HG02973 (cell line): ENCODE measurements at regions not wholly inside any gene's neighbourhood (a gene's known extent, or its start where the extent isn't known, plus 50 kb on each side); places are given as distances from the start of the nearest gene placed in this dataset.

Source experiments
- ATAC-seq: cut with Tn5 transposase; IDR thresholded peaks from one replicate; pipeline ENCODE4 v1.9.1; 2021; ENCODE audit warnings: moderate library complexity; ENCODE audit not compliant: unreplicated experiment

GRCh38 chr2:34371711-34372110 is 772.6 kb upstream of the FAM98A start:
- ATAC-seq: no peak

- no peak for ATAC-seq
These were observed 769.2 kb upstream of the FAM98A start for GRCh38 chr2:34368304-34368703.

GRCh38 chr2:34365932-34366331 is 766.8 kb upstream of the FAM98A start:
- no peak for ATAC-seq

- ATAC-seq: no peak
These were observed 766.4 kb upstream of the FAM98A start for GRCh38 chr2:34365512-34365911.

DNA sequence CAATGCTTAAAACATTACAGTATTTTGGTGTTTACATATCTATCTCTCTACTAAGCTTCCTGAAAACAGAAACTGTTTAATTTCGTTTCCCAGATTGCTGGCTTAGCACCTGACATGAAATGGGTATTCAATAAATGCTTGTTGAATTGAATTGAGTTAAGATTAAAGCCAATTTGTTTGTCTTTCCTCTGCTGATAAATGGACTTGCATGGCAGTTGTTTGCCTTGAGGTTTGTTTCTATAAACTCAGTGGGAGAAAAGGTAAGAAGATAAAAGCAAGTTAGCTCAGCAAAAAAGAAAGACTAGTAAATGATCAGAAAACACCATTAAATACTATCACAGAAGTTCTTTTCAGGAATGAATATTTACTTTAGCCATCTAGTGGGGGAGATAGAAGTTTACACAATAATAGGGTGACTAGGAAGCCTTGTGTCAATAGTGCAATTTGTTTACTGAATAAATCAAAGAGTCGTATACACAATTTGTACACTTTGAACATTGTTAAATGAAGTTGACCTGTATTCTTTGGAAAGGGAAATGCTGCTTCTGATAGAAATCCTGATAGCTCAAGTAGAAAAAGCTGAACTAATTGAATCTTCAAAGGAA is 754.5 kb upstream of the FAM98A start:
- no peak for ATAC-seq

DNA sequence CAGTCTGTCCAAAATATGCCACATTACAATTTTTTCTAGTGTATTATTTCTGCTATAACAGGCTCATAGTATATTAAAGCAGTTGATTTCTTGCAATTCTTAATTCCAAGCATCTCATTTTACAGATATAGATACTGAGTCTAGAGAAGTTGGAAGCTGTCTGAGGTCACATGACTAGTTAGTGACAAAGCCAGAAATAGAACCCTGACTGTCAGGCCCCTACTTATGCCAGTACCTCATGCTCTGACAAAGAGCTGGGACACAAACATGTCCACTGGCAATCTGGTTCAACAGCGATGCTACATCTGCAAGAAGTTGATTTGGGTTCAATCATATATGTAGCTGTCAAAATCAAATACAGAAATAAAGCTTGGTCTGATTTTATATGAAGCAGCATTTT is 750.4 kb upstream of the FAM98A start:
- no peak for ATAC-seq

GRCh38 chr2:34345030-34345429 is 745.9 kb upstream of the FAM98A start:
- ATAC-seq: no peak

DNA sequence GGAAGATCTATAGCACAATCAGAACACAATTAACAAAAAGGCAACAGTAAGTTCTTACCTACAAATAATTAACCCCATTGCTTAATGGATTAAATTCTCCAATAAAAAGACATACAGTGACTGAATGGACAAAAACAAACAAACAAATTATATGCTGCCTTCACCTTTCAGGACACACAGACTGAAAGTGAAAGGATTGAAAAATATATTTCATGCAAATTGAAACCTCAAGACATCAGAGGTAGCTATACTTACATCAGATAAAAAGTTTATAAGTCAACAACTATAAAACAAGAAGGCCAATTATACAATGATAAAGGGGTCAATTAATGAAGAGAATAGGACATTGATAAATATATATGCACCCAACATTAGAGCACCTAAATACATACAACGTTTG is 741.2 kb upstream of the FAM98A start:
- no peak for ATAC-seq

DNA sequence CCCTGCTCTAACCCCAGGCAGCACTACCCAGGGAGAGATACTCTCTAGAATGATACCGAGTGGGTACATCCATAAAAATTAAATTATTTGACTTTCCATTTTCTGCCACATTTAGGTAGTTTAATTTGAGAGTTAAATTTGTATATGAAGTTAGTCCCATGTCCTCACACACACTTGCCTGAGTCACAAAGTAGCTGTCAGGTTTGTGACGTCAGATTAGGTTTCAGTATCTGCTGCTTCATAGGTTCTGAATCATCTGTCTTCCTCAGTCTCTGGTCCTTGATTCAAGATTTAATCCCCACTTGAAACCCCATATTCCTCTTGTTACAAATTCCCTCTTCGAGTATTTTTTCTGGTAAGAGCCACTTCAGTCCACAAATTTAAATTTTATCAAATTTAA is 738.6 kb upstream of the FAM98A start:
- no peak for ATAC-seq

DNA sequence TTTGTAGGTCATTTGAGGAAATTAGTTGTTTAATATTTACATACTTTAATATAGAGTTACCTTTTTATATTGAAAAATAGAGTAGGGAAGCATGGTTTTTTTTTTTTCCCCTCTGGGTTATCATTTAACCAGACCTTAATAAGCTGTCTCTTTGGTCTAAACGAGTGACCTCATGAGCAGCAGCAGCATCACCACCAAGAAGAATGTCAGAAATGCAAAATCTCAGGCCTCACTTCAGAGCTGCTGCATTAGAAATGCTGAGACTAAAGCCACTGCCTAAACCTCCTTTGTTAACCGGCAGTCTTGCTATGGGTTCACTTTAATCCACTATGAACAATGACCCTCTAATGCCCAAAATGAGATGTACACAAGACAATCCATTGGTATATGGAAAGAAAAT is 733.7 kb upstream of the FAM98A start:
- ATAC-seq: no peak

DNA sequence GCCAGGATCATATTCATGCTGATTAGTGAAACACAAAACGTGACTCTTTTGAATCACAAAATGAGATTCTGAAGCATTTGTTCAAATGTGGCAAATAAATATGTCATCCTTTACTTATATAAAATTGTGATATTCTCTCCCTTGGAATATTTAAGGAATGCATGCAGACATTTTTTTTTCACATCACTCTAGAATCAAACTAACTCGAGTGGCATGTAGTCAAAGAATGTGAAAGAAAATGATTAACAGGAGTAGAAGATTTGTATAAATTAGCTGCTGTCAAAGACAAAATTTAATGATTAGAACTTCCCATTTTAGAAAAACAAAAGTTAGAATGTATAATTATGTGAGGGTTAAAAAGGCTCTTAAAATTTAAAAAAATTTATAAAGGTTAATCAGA is 721.0 kb upstream of the FAM98A start:
- ATAC-seq: no peak

DNA sequence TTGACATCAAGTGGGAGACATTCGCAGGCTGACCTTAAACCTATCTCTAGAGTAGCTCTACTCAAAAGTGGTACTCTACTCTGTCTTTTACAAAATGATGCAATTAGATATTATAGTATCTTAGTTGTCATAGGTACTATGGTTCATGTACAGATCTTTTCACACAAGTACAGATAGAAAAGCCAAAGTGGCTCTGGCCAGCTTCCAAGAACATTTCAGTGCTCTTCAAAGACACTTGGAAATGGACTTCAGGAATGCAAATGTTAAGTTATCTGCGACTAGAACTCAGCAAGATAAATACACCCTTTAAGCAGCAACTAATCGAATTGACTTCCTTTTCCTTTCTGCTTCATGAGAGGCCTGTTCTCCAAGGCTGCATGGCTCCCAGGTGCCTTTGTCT is 718.7 kb upstream of the FAM98A start:
- ATAC-seq: no peak

DNA sequence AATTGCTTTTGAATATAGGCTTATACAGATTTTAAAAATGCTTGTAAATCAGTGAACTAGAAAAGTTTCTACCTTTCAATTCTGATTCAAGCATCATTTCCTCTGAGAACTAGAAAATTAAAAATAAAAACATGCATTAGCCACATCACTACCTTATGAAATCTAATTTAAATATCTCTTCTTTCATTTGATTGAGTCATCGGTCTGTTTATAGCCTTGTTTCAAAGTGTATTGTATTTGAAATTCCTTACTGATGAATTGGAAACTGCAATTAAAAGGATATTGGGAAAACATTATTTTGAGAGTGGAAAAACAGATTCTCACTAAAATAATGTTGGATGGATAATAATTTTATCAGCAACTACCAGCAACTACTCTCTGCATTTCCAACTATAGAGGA is 717.7 kb upstream of the FAM98A start:
- no peak for ATAC-seq

GRCh38 chr2:34311816-34312215 is 712.7 kb upstream of the FAM98A start:
- ATAC-seq: no peak

- no peak for ATAC-seq
These were observed 709.0 kb upstream of the FAM98A start for GRCh38 chr2:34308140-34308539.

GRCh38 chr2:34307636-34308035 is 708.5 kb upstream of the FAM98A start:
- no peak for ATAC-seq

- ATAC-seq: no peak
These were observed 707.6 kb upstream of the FAM98A start for GRCh38 chr2:34306745-34307144.

- ATAC-seq: no peak
These were observed 706.5 kb upstream of the FAM98A start for GRCh38 chr2:34305587-34305986.

DNA sequence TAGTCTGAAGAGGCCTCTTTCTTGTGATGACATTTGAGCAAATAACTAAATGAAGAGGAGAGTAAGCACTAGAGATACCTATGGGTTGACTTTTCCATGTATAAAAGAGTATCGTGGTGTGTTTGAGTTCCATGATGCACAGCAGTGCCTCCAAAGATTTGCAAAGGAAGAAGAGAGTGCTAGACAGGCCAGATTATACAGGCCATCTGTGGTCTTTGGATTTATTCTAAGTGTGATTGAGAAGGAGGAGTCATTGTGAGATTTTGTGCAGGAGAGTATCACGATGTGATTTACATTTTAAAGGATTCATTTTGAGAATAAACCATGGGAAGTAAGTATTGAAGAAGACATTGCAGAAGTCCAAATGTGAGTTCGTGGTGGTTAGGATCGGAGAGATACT is 695.9 kb upstream of the FAM98A start:
- no peak for ATAC-seq

DNA sequence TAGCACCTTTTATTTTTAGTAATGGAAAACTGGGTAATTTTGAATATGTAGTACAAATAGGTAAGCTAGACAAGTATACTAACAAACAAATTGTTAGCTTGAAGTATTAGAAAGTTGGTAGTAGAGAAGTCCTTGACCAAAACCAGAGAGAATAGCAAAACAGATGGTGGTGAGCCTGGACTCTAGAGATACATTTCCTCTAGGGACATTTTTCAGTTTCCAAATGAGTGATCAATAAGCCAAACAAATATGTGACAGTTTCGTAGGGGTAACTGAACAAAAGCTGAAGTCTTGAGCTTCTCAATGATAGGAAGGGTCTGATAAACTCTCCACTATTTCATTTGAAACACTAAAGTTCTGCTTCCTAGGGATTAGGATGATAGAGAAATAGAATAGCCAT is 692.0 kb upstream of the FAM98A start:
- no peak for ATAC-seq

DNA sequence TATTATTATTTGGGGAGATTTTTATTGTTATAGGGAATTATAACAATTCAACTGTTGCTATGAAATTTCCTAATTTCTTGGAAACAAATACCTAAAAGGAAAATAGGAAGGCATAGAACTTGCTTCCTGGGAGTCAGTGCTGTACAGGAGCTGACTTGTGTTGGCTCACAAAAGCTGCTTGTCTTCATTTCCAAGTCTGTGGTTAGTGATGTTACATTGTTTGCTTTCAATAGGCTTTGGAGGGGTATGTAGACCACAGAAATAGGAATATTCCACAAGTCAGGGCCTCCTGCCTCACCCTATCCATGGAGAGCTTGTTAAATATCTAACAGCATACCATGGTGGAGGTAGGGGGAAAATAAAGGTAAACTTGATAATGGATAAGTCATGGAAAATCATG is 688.9 kb upstream of the FAM98A start:
- ATAC-seq: no peak

DNA sequence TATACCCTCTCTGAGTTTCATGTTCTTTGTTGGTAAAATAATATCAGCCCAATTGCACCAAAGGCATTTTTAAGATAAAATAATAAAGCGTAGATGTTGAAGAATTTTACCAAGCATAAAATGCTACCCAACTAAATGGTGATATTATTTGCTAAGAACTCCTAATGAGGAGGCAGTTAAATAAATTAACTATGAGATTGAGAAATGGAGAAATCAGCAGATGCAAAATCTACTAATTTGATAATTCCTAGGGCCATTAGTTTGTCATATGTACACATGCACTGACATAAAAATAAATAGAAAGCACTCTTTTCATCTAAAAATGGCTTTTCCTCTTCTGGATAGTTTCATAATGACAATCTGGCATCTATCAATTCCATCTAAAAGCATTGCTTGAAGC is 681.5 kb upstream of the FAM98A start:
- no peak for ATAC-seq

GRCh38 chr2:34266908-34267697 is 668.0 kb upstream of the FAM98A start:
- peak; percentile 60 for ATAC-seq
